H9 (cell line): ENCODE measurements at regions not wholly inside any gene's neighbourhood (a gene's known extent, or its start where the extent isn't known, plus 50 kb on each side); places are given as distances from the start of the nearest gene placed in this dataset.
"Not testable (repeated sequence)": the region's sequence is repeated elsewhere in the genome, so short reads cannot be mapped to it uniquely, and the experiment has no call there.

Experiments
- DNase-seq: peaks from one replicate; pipeline ENCODE4 v3.0.0-alpha.2; 2017
- H2AFZ ChIP-seq: one replicate; pipeline ENCODE4 v1.6.1; 2013; ENCODE audit warnings: mild to moderate bottlenecking, low read length, control low read depth, moderate library complexity
- H2AK5ac ChIP-seq: 2 replicates; pipeline ENCODE4 v1.6.1; 2013; ENCODE audit warnings: low read length, control low read depth, mixed read lengths; ENCODE audit not compliant: insufficient read length
- H2BK120ac ChIP-seq: one replicate; pipeline ENCODE4 v1.6.1; 2013; ENCODE audit warnings: low read depth, mild to moderate bottlenecking, low read length, control low read depth, inconsistent platforms; ENCODE audit not compliant: poor library complexity, severe bottlenecking
- H2BK12ac ChIP-seq: 2 replicates; pipeline ENCODE4 v1.6.1; 2013; ENCODE audit warnings: low read length, control low read depth, mixed read lengths, low read depth; ENCODE audit not compliant: insufficient read length
- H2BK15ac ChIP-seq: 2 replicates; pipeline ENCODE4 v1.6.1; 2013; ENCODE audit warnings: low read depth, low read length, control low read depth
- H2BK20ac ChIP-seq: one replicate; pipeline ENCODE4 v1.6.1; 2013; ENCODE audit warnings: low read depth, mild to moderate bottlenecking, low read length, control low read depth, inconsistent platforms; ENCODE audit not compliant: poor library complexity, severe bottlenecking
- H2BK5ac ChIP-seq: 2 replicates; pipeline ENCODE4 v1.6.1; 2013; ENCODE audit warnings: low read length, control low read depth, mixed read lengths; ENCODE audit not compliant: insufficient read length
- H3K14ac ChIP-seq: 2 replicates; pipeline ENCODE4 v1.6.1; 2013; ENCODE audit warnings: low read length, control low read depth; ENCODE audit not compliant: insufficient read depth
- H3K18ac ChIP-seq: 2 replicates; pipeline ENCODE4 v1.6.1; 2013; ENCODE audit warnings: low read depth, mild to moderate bottlenecking, mixed read lengths, low read length, control low read depth; ENCODE audit not compliant: insufficient read length
- H3K23ac ChIP-seq: 2 replicates; pipeline ENCODE4 v1.6.1; 2013; ENCODE audit warnings: low read length, control low read depth, mixed read lengths, low read depth; ENCODE audit not compliant: insufficient read length
- H3K23me2 ChIP-seq: 2 replicates; pipeline ENCODE4 v1.6.1; 2013; ENCODE audit warnings: low read depth, mild to moderate bottlenecking, mixed read lengths, low read length, control low read depth; ENCODE audit not compliant: insufficient read length, poor library complexity, severe bottlenecking
- H3K27ac ChIP-seq: 2 replicates; pipeline ENCODE4 v1.5.1; 2013; ENCODE audit warnings: low read length, control low read depth, mixed read lengths, low read depth; ENCODE audit not compliant: insufficient read length
- H3K27me3 ChIP-seq: 2 replicates; pipeline ENCODE4 v1.6.1; 2013; ENCODE audit warnings: low read length, control low read depth, inconsistent platforms; ENCODE audit not compliant: insufficient read depth
- H3K4ac ChIP-seq: 2 replicates; pipeline ENCODE4 v1.6.1; 2013; ENCODE audit warnings: low read depth, mild to moderate bottlenecking, control low read depth, inconsistent platforms, low read length, moderate library complexity
- H3K4me1 ChIP-seq: 2 replicates; pipeline ENCODE4 v1.6.1; 2013; ENCODE audit warnings: low read length, control low read depth, inconsistent platforms; ENCODE audit not compliant: insufficient read depth
- H3K4me2 ChIP-seq: 2 replicates; pipeline ENCODE4 v1.6.1; 2013; ENCODE audit warnings: low read length, control low read depth, mixed read lengths; ENCODE audit not compliant: insufficient read length, insufficient read depth
- H3K56ac ChIP-seq: 2 replicates; pipeline ENCODE4 v1.6.1; 2013; ENCODE audit warnings: low read depth, mild to moderate bottlenecking, mixed read lengths, low read length, control low read depth; ENCODE audit not compliant: insufficient read length
- H3K79me1 ChIP-seq: 2 replicates; pipeline ENCODE4 v1.6.1; 2013; ENCODE audit warnings: low read depth, mild to moderate bottlenecking, moderate library complexity, low read length, control low read depth, inconsistent platforms; ENCODE audit not compliant: insufficient read depth, poor library complexity, severe bottlenecking
- H3K79me2 ChIP-seq: 2 replicates; pipeline ENCODE4 v1.6.1; 2013; ENCODE audit warnings: low read length, control low read depth, inconsistent platforms; ENCODE audit not compliant: insufficient read depth
- H3K9ac ChIP-seq: 2 replicates; pipeline ENCODE4 v1.6.1; 2013; ENCODE audit warnings: low read length, control low read depth, mixed read lengths; ENCODE audit not compliant: insufficient read length; ENCODE audit errors: extremely low read depth
- H3K9me3 ChIP-seq: one replicate; pipeline ENCODE4 v1.6.1; 2013; ENCODE audit warnings: low read depth, low read length, inconsistent platforms; ENCODE audit not compliant: control insufficient read depth
- H3T11ph ChIP-seq: one replicate; pipeline ENCODE4 v1.6.1; 2013; ENCODE audit warnings: mild to moderate bottlenecking, low read length, control low read depth, inconsistent platforms
- H4K20me1 ChIP-seq: one replicate; pipeline ENCODE4 v1.6.1; 2013; ENCODE audit not compliant: control insufficient read depth, insufficient read length, insufficient read depth
- H4K5ac ChIP-seq: 2 replicates; pipeline ENCODE4 v1.6.1; 2013; ENCODE audit warnings: low read depth, mild to moderate bottlenecking, mixed read lengths, low read length, control low read depth; ENCODE audit not compliant: insufficient read length
- H4K8ac ChIP-seq: replicated peaks from 2 replicates; pipeline ENCODE4 v1.6.1; 2013; ENCODE audit warnings: low read length, control low read depth, mixed read lengths, low read depth; ENCODE audit not compliant: insufficient read length
- H4K91ac ChIP-seq: 2 replicates; pipeline ENCODE4 v1.6.1; 2013; ENCODE audit warnings: low read depth, mild to moderate bottlenecking, moderate library complexity, mixed read lengths, low read length, control low read depth; ENCODE audit not compliant: insufficient read length
- H3K27ac Mint-ChIP-seq, 3 experiments: 2 replicates in 2 of 3; 3 replicates in 1 of 3; pipeline ENCODE4 v1.8.0; 2020 to 2021; ENCODE audit warnings: mixed read lengths in 3 of 3, mild to moderate bottlenecking in 1 of 3, moderate library complexity in 1 of 3
- H3K27me3 Mint-ChIP-seq: 2 replicates; pipeline ENCODE4 v1.8.0; 2021; ENCODE audit warnings: low read depth, mild to moderate bottlenecking, moderate library complexity, mixed read lengths
- H3K36me3 Mint-ChIP-seq, 3 experiments: 2 replicates in 2 of 3; 3 replicates in 1 of 3; pipeline ENCODE4 v1.8.0; 2020 to 2021; ENCODE audit warnings: low read depth in 3 of 3, mixed read lengths in 3 of 3; ENCODE audit not compliant: insufficient read depth in 1 of 3
- H3K4me1 Mint-ChIP-seq, 2 experiments: 2 replicates each; pipeline ENCODE4 v1.8.0; 2020; ENCODE audit warnings: mixed read lengths in 2 of 2
- H3K4me3 Mint-ChIP-seq, 2 experiments: 2 replicates in 1 of 2; 3 replicates in 1 of 2; pipeline ENCODE4 v1.8.0; 2020 to 2021; ENCODE audit warnings: mild to moderate bottlenecking in 2 of 2, mixed read lengths in 2 of 2, moderate library complexity in 1 of 2
- H3K9me3 Mint-ChIP-seq, 2 experiments: 2 replicates in 1 of 2; 3 replicates in 1 of 2; pipeline ENCODE4 v1.8.0; 2020; ENCODE audit warnings: mild to moderate bottlenecking in 2 of 2, mixed read lengths in 2 of 2, moderate library complexity in 1 of 2
- WGBS: extraction: QIAGEN DNeasy Blood & Tissue Kit; methylation state at CpG from one replicate; pipeline ENCODE4 v1.1.7; 2013; ENCODE audit warnings: missing lambda C conversion rate, low lambda C conversion rate, mixed read lengths; ENCODE audit not compliant: insufficient read length; ENCODE audit errors: extremely low coverage; 5-methylcytosine and 5-hydroxymethylcytosine counted together
- TF ChIP-seq, protein P1 (sequence below): fragments of 200-600 bp; sonication (generic); conservative IDR thresholded peaks from 3 replicates; pipeline ENCODE4 v1.8.0; 2021; ENCODE audit warnings: antibody characterized with exemption, mild to moderate bottlenecking

DNA sequence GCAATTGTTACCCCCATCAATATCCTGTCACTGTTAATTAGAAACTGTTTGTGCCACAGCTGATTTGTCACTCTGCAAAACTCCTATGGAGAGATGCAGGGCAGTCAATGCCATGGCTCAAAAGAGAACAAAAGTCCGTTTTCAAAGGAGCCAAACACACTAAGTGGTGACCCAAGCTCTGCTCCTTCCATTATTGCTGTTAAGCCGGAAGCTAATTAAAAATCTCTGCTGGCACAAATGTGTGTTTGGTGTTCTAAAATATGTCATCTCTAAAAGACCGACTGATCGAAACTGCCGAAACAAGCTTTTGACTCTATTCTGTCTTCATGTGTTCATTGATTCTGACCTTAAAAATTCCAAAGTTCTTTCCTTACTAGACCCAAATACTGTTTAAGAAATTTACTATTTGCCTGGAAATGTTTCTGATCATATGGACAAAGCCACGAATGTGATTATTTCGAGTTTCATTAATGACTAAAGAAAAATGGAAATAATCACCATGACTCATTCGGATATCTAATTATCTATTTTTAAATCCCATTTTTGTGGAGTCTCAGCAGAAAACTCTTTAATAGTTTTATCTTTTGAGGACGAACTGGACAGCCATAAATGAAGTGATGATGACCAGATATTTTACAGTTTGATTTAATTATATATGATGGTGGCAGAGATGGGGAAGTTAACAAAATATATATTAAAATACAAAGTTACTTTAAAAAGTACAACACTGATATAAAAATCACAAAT lies 287.6 kb downstream of the SOCS6 start:
- no peak overlapping the region for H4K5ac ChIP-seq
- H3K9me3 ChIP-seq, result no peaks in the 10 kb centered on the region
- H4K8ac ChIP-seq, result no peak overlapping the region
- no peaks in the 10 kb centered on the region for H3K27me3 ChIP-seq
- H3T11ph ChIP-seq, result no peak overlapping the region
- Mint-ChIP-seq H3K4me3 (no peak overlapping the region), H3K36me3 (no peaks in the 10 kb centered on the region; a peak in 2 of 7 replicates), H3K4me1 (no peaks in the 10 kb centered on the region), H3K27ac (no peak overlapping the region), H3K27me3 (no peaks in the 10 kb centered on the region), H3K9me3 (peaks cover 3 to 5% of the 10 kb centered on the region in 2 experiments; a peak in 3 of 5 replicates)
- H2AFZ ChIP-seq, result no peak overlapping the region
- no peak overlapping the region for H3K18ac ChIP-seq
- no peak overlapping the region for H3K14ac ChIP-seq
- H2BK5ac ChIP-seq, result no peak overlapping the region
- no peaks in the 10 kb centered on the region for H3K23me2 ChIP-seq
- H2BK12ac ChIP-seq, result no peak overlapping the region
- no peak overlapping the region for H3K4ac ChIP-seq
- H4K91ac ChIP-seq, result no peak overlapping the region
- no peaks in the 10 kb centered on the region for H3K79me2 ChIP-seq
- WGBS, result no CpG with 5 or more reads among the region's 9 CpGs
- no peak overlapping the region for H2BK20ac ChIP-seq
- no peak overlapping the region for H3K9ac ChIP-seq
- no peak overlapping the region for H2BK15ac ChIP-seq
- H3K4me2 ChIP-seq, result no peak overlapping the region
- no peaks in the 10 kb centered on the region for H3K4me1 ChIP-seq
- no peak overlapping the region for H3K23ac ChIP-seq
- no peaks in the 10 kb centered on the region for H4K20me1 ChIP-seq
- no peak overlapping the region for H3K27ac ChIP-seq
- H3K79me1 ChIP-seq, result no peaks in the 10 kb centered on the region
- no peak for DNase-seq
- TF ChIP-seq, protein P1, sequence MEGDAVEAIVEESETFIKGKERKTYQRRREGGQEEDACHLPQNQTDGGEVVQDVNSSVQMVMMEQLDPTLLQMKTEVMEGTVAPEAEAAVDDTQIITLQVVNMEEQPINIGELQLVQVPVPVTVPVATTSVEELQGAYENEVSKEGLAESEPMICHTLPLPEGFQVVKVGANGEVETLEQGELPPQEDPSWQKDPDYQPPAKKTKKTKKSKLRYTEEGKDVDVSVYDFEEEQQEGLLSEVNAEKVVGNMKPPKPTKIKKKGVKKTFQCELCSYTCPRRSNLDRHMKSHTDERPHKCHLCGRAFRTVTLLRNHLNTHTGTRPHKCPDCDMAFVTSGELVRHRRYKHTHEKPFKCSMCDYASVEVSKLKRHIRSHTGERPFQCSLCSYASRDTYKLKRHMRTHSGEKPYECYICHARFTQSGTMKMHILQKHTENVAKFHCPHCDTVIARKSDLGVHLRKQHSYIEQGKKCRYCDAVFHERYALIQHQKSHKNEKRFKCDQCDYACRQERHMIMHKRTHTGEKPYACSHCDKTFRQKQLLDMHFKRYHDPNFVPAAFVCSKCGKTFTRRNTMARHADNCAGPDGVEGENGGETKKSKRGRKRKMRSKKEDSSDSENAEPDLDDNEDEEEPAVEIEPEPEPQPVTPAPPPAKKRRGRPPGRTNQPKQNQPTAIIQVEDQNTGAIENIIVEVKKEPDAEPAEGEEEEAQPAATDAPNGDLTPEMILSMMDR, result no peak
- H2BK120ac ChIP-seq, result no peak overlapping the region
- H2AK5ac ChIP-seq, result no peak overlapping the region
- H3K56ac ChIP-seq, result no peak overlapping the region

DNA sequence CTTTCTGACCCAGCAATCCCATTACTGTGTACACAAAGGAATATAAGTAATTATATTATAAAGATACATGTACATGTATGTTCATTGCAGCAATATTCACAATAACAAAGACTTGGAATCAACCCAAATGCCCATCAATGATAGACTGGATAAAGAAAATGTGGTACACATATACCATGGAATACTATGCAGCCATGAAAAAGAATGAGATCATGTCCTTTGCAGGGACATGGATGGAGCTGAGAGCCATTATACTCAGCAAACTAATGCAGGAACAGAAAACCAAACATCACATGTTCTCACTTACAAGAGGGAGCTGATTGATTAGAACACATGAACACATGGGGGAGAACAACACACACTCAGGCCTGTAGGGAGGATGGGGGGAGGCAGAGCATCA lies 286.1 kb downstream of the SOCS6 start:
- H3K4me3 Mint-ChIP-seq, H3K79me2 ChIP-seq, H3K56ac ChIP-seq, H3T11ph ChIP-seq, H2BK12ac ChIP-seq, H3K27me3 ChIP-seq, H4K8ac ChIP-seq, H2AK5ac ChIP-seq, H3K9ac ChIP-seq, H3K4me1 ChIP-seq, H2BK5ac ChIP-seq, DNase-seq, H3K18ac ChIP-seq, H3K79me1 ChIP-seq, H3K23me2 ChIP-seq, H2BK20ac ChIP-seq, H3K4me2 ChIP-seq, H2AFZ ChIP-seq, H3K4ac ChIP-seq, H3K4me1 Mint-ChIP-seq, H4K5ac ChIP-seq, H3K27ac ChIP-seq, H3K9me3 ChIP-seq, H3K23ac ChIP-seq, H3K27ac Mint-ChIP-seq, H3K36me3 Mint-ChIP-seq, H3K14ac ChIP-seq, H4K91ac ChIP-seq, H2BK120ac ChIP-seq, H4K20me1 ChIP-seq, H3K27me3 Mint-ChIP-seq, H2BK15ac ChIP-seq: not testable (repeated sequence)
- H3K9me3 Mint-ChIP-seq, result peaks cover 11% of the 10 kb centered on the region in 2 experiments; a peak in 4 of 5 replicates
